Activated CD8-positive, alpha-beta memory T cell treated with anti-CD3 and anti-CD28 coated beads, Interleukin-2, amount 50 U/mL, for 1 hour (primary cell): ENCODE measurements at regions not wholly inside any gene's neighbourhood (a gene's known extent, or its start where the extent isn't known, plus 50 kb on each side); places are given as distances from the start of the nearest gene placed in this dataset.

Source experiments
- DNase-seq: peaks from one replicate; pipeline ENCODE4 v3.0.0-alpha.2; 2020; ENCODE audit errors: extremely low read depth

DNA sequence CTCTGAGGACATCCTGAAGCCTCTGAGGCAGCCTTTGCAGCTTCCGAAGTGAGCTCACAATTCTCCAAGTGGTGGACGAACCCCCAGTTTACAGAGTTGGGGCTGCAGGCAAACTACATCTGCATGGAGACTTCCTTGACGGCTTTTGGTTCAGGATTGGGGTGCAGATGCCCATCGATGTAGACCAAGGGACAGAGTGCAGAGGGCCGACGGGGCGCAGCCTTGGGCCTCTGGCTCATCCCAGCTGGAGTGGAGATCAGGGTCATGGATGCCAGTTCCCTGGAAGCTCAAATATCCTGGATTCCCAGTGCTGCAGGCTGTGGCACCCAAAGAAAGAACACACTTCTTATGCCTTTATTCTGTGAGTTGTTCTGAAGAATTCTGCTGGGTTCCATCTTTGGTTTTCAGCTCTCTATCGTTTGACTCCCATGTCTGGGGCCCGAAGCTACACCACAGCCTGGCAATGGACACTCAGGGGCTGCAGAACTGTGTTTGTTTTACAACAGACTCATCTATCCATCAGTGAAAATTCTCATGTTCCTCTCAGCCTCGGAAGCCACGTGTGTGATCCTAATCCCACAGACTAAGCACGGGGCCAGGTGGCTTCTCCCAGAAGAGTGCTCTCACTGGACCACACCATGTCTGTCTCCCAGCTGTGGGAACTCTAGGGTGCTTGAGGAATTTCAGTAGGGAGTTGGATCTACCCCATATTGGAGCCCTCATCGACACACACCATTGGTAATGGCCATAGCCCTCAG lies 414.1 kb upstream of the MYT1L start:
- no peak for DNase-seq

- DNase-seq = no peak
Observed at GRCh38 chr2:2744107-2744506, 413.0 kb upstream of the MYT1L start.

DNA sequence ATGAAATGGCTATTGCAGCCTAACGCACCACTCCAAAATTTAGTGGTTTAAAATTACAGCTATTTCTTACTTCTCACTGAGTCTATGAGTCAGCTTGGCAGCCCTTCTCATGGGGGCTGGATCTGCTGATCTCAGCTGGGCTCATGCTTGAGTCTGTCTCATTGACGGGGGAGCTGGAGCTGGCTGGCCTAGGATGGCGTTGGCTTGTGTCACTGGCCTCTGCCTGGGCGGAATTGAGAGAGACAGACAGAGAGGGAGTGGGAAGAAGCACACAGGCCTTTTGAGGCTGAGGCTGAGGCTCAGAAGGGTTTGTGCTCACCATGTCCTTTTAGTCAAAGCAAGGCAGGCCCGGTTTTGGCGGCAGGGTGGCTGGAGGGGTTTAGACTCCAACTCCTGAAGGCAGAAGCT lies 412.1 kb upstream of the MYT1L start:
- DNase-seq = no peak

DNA sequence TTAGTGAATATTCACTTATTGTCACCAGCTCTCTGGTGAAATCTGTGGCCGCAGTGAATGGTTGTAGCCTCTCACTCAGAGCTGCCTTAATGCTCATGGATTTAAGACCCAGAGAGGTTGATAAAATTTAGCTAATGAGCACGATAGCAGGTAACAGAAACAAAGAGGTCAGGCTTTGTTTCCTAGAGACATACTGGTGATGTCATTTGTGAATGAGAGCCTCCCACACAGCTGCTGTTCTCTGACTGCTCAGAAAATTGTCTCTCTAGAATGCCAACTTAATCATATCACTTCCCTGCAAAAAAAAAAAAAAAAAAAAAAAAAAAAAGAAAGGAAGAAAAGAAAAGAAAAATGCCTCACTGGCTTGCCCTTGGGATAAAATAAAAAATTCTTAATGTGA lies 411.7 kb upstream of the MYT1L start:
- DNase-seq = no peak

- no peak for DNase-seq
Observed at GRCh38 chr2:2740238-2740775, 409.2 kb upstream of the MYT1L start.

- no peak for DNase-seq
Observed at GRCh38 chr2:2739231-2739795, 408.2 kb upstream of the MYT1L start.

- no peak for DNase-seq
Observed at GRCh38 chr2:2738684-2739083, 407.6 kb upstream of the MYT1L start.

DNA sequence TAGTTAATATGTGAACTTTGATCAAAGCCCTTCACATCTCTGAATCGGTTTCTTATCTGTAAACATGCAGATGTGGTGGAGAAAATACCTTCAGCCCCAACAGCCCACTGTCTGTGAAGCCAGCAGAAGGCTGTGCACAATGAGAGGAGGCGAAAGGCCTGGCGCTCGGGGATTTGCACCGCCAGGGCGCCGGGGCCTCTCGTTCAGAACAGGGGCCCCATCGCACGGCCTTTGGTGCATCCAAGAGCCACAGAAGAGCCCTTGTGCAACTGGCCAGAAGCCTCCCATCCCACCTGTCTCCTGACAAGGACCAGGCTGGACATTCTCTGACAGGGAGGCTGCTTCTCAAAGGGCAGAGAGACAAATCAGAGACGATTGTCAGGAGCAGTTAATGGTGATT lies 407.2 kb upstream of the MYT1L start:
- DNase-seq = no peak

GRCh38 chr2:2735041-2735440 lies 404.0 kb upstream of the MYT1L start:
- no peak for DNase-seq

- no peak for DNase-seq
Observed at GRCh38 chr2:2734308-2734707, 403.2 kb upstream of the MYT1L start.

- no peak for DNase-seq
Observed at GRCh38 chr2:2733818-2734217, 402.7 kb upstream of the MYT1L start.

DNA sequence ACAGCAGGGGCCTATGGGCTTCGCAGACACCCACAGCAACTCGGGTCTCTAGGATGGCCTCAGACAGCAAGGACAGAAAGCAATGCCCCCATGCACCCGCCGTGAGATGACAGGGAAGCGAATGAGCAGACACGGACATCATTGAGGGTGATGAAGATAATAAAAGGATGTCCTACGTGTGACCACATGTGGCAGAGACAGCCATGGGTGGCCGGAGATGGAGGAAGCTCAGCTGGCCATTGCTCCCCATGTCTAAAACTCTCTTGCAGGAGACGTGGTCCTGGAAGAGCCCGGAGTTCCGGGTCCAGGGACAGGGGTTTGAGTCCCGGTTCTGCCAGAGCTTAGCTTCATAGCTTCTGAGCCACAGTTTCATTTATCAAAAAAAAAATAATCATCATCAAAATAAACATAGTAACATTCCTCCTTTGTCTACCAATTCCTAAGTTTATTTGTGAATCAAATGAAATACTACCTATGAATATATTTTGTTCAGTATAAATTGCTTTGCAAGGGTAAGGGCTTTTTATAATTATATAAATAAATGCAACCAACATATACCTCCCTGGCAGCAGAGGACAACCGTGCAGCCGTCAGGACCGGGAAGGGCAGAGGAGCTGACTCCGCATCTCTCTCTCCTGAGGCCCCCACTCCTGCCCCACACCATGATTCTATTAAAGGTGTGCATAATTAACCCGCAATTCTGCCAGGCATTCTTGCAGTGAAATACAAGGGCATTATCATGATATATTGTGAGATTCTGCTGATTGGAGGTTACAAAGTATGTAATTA lies 401.4 kb upstream of the MYT1L start:
- no peak for DNase-seq

GRCh38 chr2:2731816-2732284 lies 400.8 kb upstream of the MYT1L start:
- no peak for DNase-seq

- no peak for DNase-seq
Observed at GRCh38 chr2:2731101-2731815, 400.2 kb upstream of the MYT1L start.

GRCh38 chr2:2730301-2730833 lies 399.3 kb upstream of the MYT1L start:
- DNase-seq = no peak

DNA sequence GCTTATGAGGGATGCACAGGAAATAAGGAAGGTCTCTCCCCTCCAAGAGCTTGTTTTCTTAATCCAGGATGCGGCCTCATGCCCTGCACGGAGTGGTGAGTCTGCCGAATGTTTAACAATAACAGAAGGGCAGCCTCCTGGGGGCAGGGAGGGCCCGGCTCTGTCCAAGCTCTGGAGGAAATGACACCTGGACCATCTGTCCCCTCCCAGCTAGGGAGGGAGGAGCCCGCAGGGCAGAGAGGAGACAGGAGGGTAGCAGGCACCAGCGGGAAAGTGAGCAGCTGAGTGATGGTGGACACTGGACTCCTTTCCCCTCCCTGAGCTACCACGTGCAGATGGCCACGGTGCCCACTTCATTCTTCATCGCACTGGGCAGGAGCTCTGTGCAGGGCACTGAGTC lies 398.2 kb upstream of the MYT1L start:
- DNase-seq = no peak

GRCh38 chr2:2728635-2729034 lies 397.6 kb upstream of the MYT1L start:
- DNase-seq = no peak

DNA sequence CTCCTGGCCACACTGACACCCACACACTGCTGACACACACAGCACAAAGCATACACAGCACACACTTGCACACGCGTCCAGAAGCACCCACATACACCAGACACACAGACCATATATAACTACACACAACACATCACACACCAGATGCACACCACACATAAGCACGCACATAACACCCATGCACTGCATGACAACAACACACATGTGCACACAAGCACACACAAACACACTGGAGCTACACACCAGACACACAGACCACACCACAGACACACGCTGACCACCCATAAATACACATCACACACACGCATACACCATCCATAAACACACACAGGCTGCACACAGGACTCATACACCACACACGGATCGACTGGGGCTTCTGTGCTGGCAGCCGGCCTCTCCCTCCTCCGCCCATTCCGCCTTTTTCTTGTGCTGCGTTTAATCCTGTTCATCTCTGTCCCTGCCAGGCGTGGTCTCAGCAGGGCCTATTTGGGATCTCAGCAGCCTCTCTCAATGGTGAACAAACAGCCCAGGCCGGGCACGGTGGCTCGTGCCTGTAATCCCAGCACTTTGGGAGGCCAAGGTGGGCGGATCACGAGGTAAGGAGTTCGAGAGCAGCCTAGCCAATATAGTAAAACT lies 396.9 kb upstream of the MYT1L start:
- DNase-seq = no peak

GRCh38 chr2:2726163-2726562 lies 395.1 kb upstream of the MYT1L start:
- DNase-seq = no peak

DNA sequence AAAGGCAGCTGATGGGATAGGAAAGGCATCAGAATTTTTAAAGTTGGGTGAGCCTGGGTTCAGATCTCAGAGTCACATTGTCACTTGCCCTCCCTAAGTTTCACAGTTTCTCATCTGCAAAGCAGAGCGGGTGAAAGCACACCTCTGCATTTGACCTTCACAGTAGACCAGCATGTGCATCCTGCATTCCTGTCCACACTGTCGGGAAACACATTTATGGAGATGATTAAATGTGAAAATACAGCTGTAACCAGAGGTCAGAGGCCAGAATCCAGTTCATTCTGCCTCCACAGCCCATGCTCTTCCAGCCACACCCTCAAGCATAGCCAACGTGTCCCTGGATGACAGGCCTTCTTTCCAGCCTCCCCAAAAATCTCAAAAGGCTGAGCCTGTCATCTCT lies 392.0 kb upstream of the MYT1L start:
- DNase-seq = no peak

DNA sequence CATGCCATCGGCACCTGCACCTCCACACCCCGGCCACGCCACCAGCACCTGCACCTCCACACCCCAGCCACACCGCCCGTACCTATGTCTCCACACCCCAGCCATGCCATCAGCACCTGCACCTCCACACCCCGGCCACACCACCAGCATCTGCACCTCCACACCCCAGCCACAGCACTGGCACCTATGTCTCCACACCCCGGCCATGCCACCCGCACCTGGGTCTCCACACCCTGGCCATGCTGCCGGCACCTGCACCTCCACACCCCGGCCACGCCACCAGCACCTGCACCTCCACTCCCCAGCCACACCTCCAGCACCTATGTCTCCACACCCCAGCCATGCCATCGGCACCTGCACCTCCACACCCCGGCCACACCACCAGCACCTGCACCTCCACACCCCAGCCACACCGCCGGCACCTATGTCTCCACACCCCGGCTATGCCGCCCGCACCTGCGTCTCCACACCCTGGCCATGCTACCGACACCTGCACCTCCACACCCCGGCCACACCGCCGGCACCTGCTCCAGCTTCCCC lies 390.3 kb upstream of the MYT1L start:
- no peak for DNase-seq
